Gastroesophageal sphincter (tissue), 4 donors: ENCODE measurements at regions not wholly inside any gene's neighbourhood (a gene's known extent, or its start where the extent isn't known, plus 50 kb on each side); places are given as distances from the start of the nearest gene placed in this dataset.

Source experiments
- ATAC-seq: fragments of 150-250 bp; one replicate; pipeline ENCODE4 v1.9.1; 2016; ENCODE audit warnings: mild to moderate bottlenecking, moderate library complexity
- H3K27ac ChIP-seq, 4 donors: fragments of 200-600 bp; sonication (generic) in 3 of 4; 1 replicate in 3 of 4; 2 replicates in 1 of 4; pipeline ENCODE4 v1.5.1; 2016 to 2019
- H3K27me3 ChIP-seq: fragments of 200-600 bp; sonication (generic); one replicate; pipeline ENCODE4 v1.5.1; 2019
- H3K36me3 ChIP-seq, 2 donors: fragments of 200-600 bp; sonication (generic); one replicate each; pipeline ENCODE4 v1.5.1; 2019; ENCODE audit warnings: control low read depth in 1 of 2
- H3K4me1 ChIP-seq, 3 donors: fragments of 200-600 bp; sonication (generic); 1 replicate in 2 of 3; 2 replicates in 1 of 3; pipeline ENCODE4 v1.5.1; 2016 to 2019; ENCODE audit warnings: control low read depth in 2 of 3
- H3K4me3 ChIP-seq, 2 donors: fragments of 200-600 bp; sonication (generic); one replicate each; pipeline ENCODE4 v1.5.1; 2019; ENCODE audit warnings: mild to moderate bottlenecking in 1 of 2, moderate library complexity in 1 of 2
- H3K9me3 ChIP-seq, 3 donors: fragments of 200-600 bp; sonication (generic); one replicate each; pipeline ENCODE4 v1.5.1; 2017 to 2019; ENCODE audit warnings: control low read depth in 2 of 3
- CTCF ChIP-seq, 4 experiments: fragments of 200-600 bp in 2 of 4; fragments of 450-650 bp in 2 of 4; sonication (generic) in 1 of 4; IDR thresholded peaks; one replicate each; pipeline ENCODE4 v1.5.1; 2017 to 2019; ENCODE audit warnings: antibody characterized with exemption in 4 of 4, mild to moderate bottlenecking in 2 of 4, moderate library complexity in 2 of 4
- EP300 ChIP-seq: sonication (generic); formaldehyde crosslinking; IDR thresholded peaks from one replicate; pipeline ENCODE4 v1.6.1; 2017; ENCODE audit warnings: antibody characterized with exemption, mild to moderate bottlenecking
- POLR2A ChIP-seq, 2 donors: fragments of 450-650 bp; IDR thresholded peaks; one replicate each; pipeline ENCODE4 v1.6.1; 2017; ENCODE audit warnings: antibody characterized with exemption in 2 of 2, mild to moderate bottlenecking in 2 of 2, moderate library complexity in 1 of 2
- POLR2AphosphoS5 ChIP-seq: sonication (generic); formaldehyde crosslinking; IDR thresholded peaks from one replicate; pipeline ENCODE4 v1.6.1; 2017; ENCODE audit warnings: antibody characterized with exemption
- WGBS, 2 donors: methylation state at CpG; one replicate each; pipeline ENCODE4 v1.1.5; 2018; ENCODE audit warnings: low coverage in 1 of 2; 5-methylcytosine and 5-hydroxymethylcytosine counted together

- Histone ChIP-seq H3K27ac (no peak overlapping the region), H3K4me3 (no peak overlapping the region), H3K4me1 (no peaks in the 10 kb centered on the region), H3K9me3 (no peaks in the 10 kb centered on the region), H3K36me3 (no peaks in the 10 kb centered on the region), H3K27me3 (no peaks in the 10 kb centered on the region)
- ATAC-seq = no peak
- no peak for TF ChIP-seq CTCF (IDR thresholded peaks at IDR 0.05)
- no peak for TF ChIP-seq EP300
- no peak for TF ChIP-seq POLR2A (IDR thresholded peaks at IDR 0.05)
- no peak for TF ChIP-seq POLR2AphosphoS5
Observed at GRCh38 chr2:21763501-21763900, 639.7 kb downstream of the TDRD15 start.

GRCh38 chr2:21770787-21771186, 647.0 kb downstream of the TDRD15 start:
- no peaks in the 10 kb centered on the region for H3K36me3 ChIP-seq
- 82 to 100% methylated on average over 1 of the region's 1 CpG for WGBS, 2 donors
- H3K4me1 ChIP-seq = no peaks in the 10 kb centered on the region
- no peak overlapping the region for H3K27ac ChIP-seq
- no peak for ATAC-seq
- no peak overlapping the region for H3K4me3 ChIP-seq
- no peak for TF ChIP-seq EP300
- no peak for TF ChIP-seq POLR2A (IDR thresholded peaks at IDR 0.05)
- TF ChIP-seq CTCF (IDR thresholded peaks at IDR 0.05) = no peak
- no peak for TF ChIP-seq POLR2AphosphoS5
- no peaks in the 10 kb centered on the region for H3K27me3 ChIP-seq
- no peaks in the 10 kb centered on the region for H3K9me3 ChIP-seq

GRCh38 chr2:21772624-21773023, 648.9 kb downstream of the TDRD15 start:
- no peak overlapping the region for H3K27ac ChIP-seq
- H3K9me3 ChIP-seq = no peaks in the 10 kb centered on the region
- H3K27me3 ChIP-seq = no peaks in the 10 kb centered on the region
- H3K4me3 ChIP-seq = no peak overlapping the region
- WGBS, 2 donors = 17 to 48% methylated on average over 1 of the region's 1 CpG
- ATAC-seq = no peak
- H3K36me3 ChIP-seq = no peaks in the 10 kb centered on the region
- H3K4me1 ChIP-seq = no peaks in the 10 kb centered on the region
- TF ChIP-seq EP300 (no peak), POLR2AphosphoS5 (no peak), POLR2A (IDR thresholded peaks at IDR 0.05) (no peak), CTCF (IDR thresholded peaks at IDR 0.05) (no peak)

GRCh38 chr2:21773168-21773567, 649.4 kb downstream of the TDRD15 start:
- no peak overlapping the region for H3K27ac ChIP-seq
- TF ChIP-seq EP300 (no peak), POLR2A (IDR thresholded peaks at IDR 0.05) (no peak), CTCF (IDR thresholded peaks at IDR 0.05) (no peak), POLR2AphosphoS5 (no peak)
- ATAC-seq = no peak

GRCh38 chr2:21774691-21775368, 651.1 kb downstream of the TDRD15 start:
- Histone ChIP-seq H3K27ac (no peak overlapping the region), H3K4me3 (no peak overlapping the region), H3K36me3 (no peaks in the 10 kb centered on the region), H3K27me3 (no peaks in the 10 kb centered on the region), H3K4me1 (no peaks in the 10 kb centered on the region), H3K9me3 (no peaks in the 10 kb centered on the region)
- no peak for TF ChIP-seq EP300
- TF ChIP-seq POLR2AphosphoS5 = no peak
- no peak for ATAC-seq
- 66 to 71% methylated on average over 4 to 6 of the region's 6 CpGs for WGBS, 2 donors

More at GRCh38 chr2:21773168-21773567, 649.4 kb downstream of the TDRD15 start:
- no peaks in the 10 kb centered on the region for H3K9me3 ChIP-seq
- no peaks in the 10 kb centered on the region for H3K27me3 ChIP-seq
- H3K4me1 ChIP-seq = no peaks in the 10 kb centered on the region
- no peak overlapping the region for H3K4me3 ChIP-seq
- H3K36me3 ChIP-seq = no peaks in the 10 kb centered on the region
